ENCODE measurements at regions not wholly inside any gene's neighbourhood (a gene's known extent, or its start where the extent isn't known, plus 50 kb on each side); places are given as distances from the start of the nearest gene placed in this dataset.

GRCh38 chr1:29664711-29665110 is 428.4 kb downstream of the PTPRU start:
- DNase-seq (ENCODE audit: low spot score) = peak; percentile 0

GRCh38 chr1:29658688-29659087 is 422.4 kb downstream of the PTPRU start:
- no peak for DNase-seq (ENCODE audit: low spot score)

GRCh38 chr1:29657816-29658215 is 421.5 kb downstream of the PTPRU start:
- DNase-seq (ENCODE audit: low spot score) = peak; percentile 4

- DNase-seq (ENCODE audit: low spot score) = peak; percentile 68
These were observed 419.9 kb downstream of the PTPRU start for GRCh38 chr1:29655945-29656850.

GRCh38 chr1:29655145-29655544 is 418.8 kb downstream of the PTPRU start:
- DNase-seq (ENCODE audit: low spot score) = peak; percentile 2

- DNase-seq (ENCODE audit: low spot score) = peak; percentile 1
These were observed 417.6 kb downstream of the PTPRU start for GRCh38 chr1:29653886-29654450.

GRCh38 chr1:29653034-29653810 is 416.9 kb downstream of the PTPRU start:
- peak; percentile 6 for DNase-seq (ENCODE audit: low spot score)

- DNase-seq (ENCODE audit: low spot score) = peak; percentile 1
These were observed 415.7 kb downstream of the PTPRU start for GRCh38 chr1:29651684-29652665.

GRCh38 chr1:29651246-29651645 is 414.9 kb downstream of the PTPRU start:
- DNase-seq (ENCODE audit: low spot score) = no peak

GRCh38 chr1:29650476-29650875 is 414.2 kb downstream of the PTPRU start:
- DNase-seq (ENCODE audit: low spot score) = peak; percentile 6

- DNase-seq (ENCODE audit: low spot score) = peak; percentile 15
These were observed 413.7 kb downstream of the PTPRU start for GRCh38 chr1:29650041-29650400.

- DNase-seq (ENCODE audit: low spot score) = peak; percentile 18
These were observed 413.1 kb downstream of the PTPRU start for GRCh38 chr1:29649189-29650040.

GRCh38 chr1:29648798-29649188 is 412.5 kb downstream of the PTPRU start:
- peak; percentile 10 for DNase-seq (ENCODE audit: low spot score)

GRCh38 chr1:29648026-29648425 is 411.7 kb downstream of the PTPRU start:
- peak; percentile 3 for DNase-seq (ENCODE audit: low spot score)

- DNase-seq (ENCODE audit: low spot score) = peak; percentile 1
These were observed 411.3 kb downstream of the PTPRU start for GRCh38 chr1:29647581-29647980.

GRCh38 chr1:29646161-29646775 is 409.9 kb downstream of the PTPRU start:
- peak; percentile 5 for DNase-seq (ENCODE audit: low spot score)

- DNase-seq (ENCODE audit: low spot score) = peak; percentile 5
These were observed 409.3 kb downstream of the PTPRU start for GRCh38 chr1:29645586-29645985.

- peak; percentile 2 for DNase-seq (ENCODE audit: low spot score)
These were observed 408.5 kb downstream of the PTPRU start for GRCh38 chr1:29644812-29645211.

GRCh38 chr1:29643838-29644440 is 407.6 kb downstream of the PTPRU start:
- no peak for DNase-seq (ENCODE audit: low spot score)

- DNase-seq (ENCODE audit: low spot score) = no peak
These were observed 407.0 kb downstream of the PTPRU start for GRCh38 chr1:29643281-29643680.
